ENCODE measurements at regions not wholly inside any gene's neighbourhood (a gene's known extent, or its start where the extent isn't known, plus 50 kb on each side); places are given as distances from the start of the nearest gene placed in this dataset.

- no peak for DNase-seq
Measured at GRCh38 chr1:239682960-239683359, 296.6 kb downstream of the CHRM3 start.

- no peak for DNase-seq
Measured at GRCh38 chr1:239686386-239686785, 300.0 kb downstream of the CHRM3 start.

GRCh38 chr1:239696317-239696716 lies 309.9 kb downstream of the CHRM3 start:
- no peak for DNase-seq

- no peak for DNase-seq
Measured at GRCh38 chr1:239700667-239701066, 314.3 kb downstream of the CHRM3 start.

GRCh38 chr1:239703075-239703474 lies 316.7 kb downstream of the CHRM3 start:
- no peak for DNase-seq

GRCh38 chr1:239706245-239706892 lies 320.0 kb downstream of the CHRM3 start:
- DNase-seq, result no peak

- no peak for DNase-seq
Measured at GRCh38 chr1:239707615-239708014, 321.2 kb downstream of the CHRM3 start.

GRCh38 chr1:239708622-239709021 lies 322.3 kb downstream of the CHRM3 start:
- DNase-seq, result no peak

GRCh38 chr1:239711768-239712167 lies 325.4 kb downstream of the CHRM3 start:
- no peak for DNase-seq

GRCh38 chr1:239717097-239717917 lies 330.9 kb downstream of the CHRM3 start:
- peak; percentile 52 for DNase-seq

GRCh38 chr1:239717918-239718184 lies 331.5 kb downstream of the CHRM3 start:
- DNase-seq, result peak; percentile 59

- DNase-seq, result peak; percentile 78
Measured at GRCh38 chr1:239718571-239718970, 332.2 kb downstream of the CHRM3 start.

GRCh38 chr1:239718997-239719628 lies 332.7 kb downstream of the CHRM3 start:
- peak; percentile 89 for DNase-seq

- peak; percentile 83 for DNase-seq
Measured at GRCh38 chr1:239719642-239720258, 333.4 kb downstream of the CHRM3 start.

GRCh38 chr1:239722035-239722434 lies 335.7 kb downstream of the CHRM3 start:
- no peak for DNase-seq

GRCh38 chr1:239723776-239724367 lies 337.5 kb downstream of the CHRM3 start:
- no peak for DNase-seq

GRCh38 chr1:239725371-239725770 lies 339.0 kb downstream of the CHRM3 start:
- DNase-seq, result no peak

- no peak for DNase-seq
Measured at GRCh38 chr1:239725933-239726332, 339.6 kb downstream of the CHRM3 start.

- DNase-seq, result peak; percentile 36
Measured at GRCh38 chr1:239730378-239730777, 344.0 kb downstream of the CHRM3 start.

GRCh38 chr1:239731082-239731748 lies 344.8 kb downstream of the CHRM3 start:
- peak; percentile 54 for DNase-seq

- no peak for DNase-seq
Measured at GRCh38 chr1:239732770-239733169, 346.4 kb downstream of the CHRM3 start.

GRCh38 chr1:239733995-239734394 lies 347.6 kb downstream of the CHRM3 start:
- DNase-seq, result no peak

- no peak for DNase-seq
Measured at GRCh38 chr1:239735111-239735510, 348.7 kb downstream of the CHRM3 start.
